VCaP (cell line): ENCODE measurements at regions not wholly inside any gene's neighbourhood (a gene's known extent, or its start where the extent isn't known, plus 50 kb on each side); places are given as distances from the start of the nearest gene placed in this dataset.

Source experiments
- H3K27ac ChIP-seq: fragments of 450-650 bp; 2 replicates; pipeline ENCODE4 v1.5.1; 2017
- TF ChIP-seq, protein P1 (sequence below): fragments of 450-650 bp; conservative IDR thresholded peaks from 2 replicates; pipeline ENCODE4 v1.5.1; 2017; ENCODE audit warnings: mild to moderate bottlenecking, moderate library complexity

DNA sequence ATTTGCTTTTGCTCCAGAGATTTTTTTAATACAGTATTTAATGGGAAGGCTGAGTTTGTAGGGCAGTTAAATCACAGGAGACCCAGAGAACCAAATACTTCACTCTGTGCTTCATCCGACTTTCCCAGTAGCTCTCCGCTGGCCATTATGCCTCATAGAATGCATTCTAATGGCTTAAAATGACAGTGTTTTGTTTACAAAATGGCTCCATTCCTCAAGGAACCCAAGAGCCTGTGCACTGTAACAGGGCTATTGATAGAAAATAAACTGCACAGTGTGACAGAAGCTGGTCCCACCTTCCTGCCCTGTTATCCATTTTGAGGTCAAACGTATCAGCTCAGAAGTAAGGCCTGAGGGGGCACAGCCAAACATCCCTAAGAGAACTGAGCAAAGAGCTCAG, 136.5 kb downstream of the RAP2A start:
- TF ChIP-seq, protein P1, sequence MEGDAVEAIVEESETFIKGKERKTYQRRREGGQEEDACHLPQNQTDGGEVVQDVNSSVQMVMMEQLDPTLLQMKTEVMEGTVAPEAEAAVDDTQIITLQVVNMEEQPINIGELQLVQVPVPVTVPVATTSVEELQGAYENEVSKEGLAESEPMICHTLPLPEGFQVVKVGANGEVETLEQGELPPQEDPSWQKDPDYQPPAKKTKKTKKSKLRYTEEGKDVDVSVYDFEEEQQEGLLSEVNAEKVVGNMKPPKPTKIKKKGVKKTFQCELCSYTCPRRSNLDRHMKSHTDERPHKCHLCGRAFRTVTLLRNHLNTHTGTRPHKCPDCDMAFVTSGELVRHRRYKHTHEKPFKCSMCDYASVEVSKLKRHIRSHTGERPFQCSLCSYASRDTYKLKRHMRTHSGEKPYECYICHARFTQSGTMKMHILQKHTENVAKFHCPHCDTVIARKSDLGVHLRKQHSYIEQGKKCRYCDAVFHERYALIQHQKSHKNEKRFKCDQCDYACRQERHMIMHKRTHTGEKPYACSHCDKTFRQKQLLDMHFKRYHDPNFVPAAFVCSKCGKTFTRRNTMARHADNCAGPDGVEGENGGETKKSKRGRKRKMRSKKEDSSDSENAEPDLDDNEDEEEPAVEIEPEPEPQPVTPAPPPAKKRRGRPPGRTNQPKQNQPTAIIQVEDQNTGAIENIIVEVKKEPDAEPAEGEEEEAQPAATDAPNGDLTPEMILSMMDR = no peak

DNA sequence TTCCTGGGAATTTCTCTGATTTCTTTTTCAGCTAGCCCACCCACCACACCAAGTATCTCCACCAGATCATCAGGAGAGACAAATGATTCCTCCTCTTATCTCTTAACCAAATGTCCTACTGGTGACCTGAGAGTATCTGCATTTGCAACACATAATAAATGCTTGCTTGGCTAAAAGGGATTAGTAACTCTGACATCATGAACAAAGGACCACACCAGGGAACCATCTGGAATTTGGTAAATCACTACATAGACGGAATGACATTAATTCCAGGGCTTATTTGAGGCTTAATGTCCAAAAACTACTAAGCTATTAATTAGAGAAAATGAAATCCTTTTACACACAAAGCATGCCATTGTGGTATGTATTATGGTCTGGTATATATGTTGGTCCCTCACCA, 139.0 kb downstream of the RAP2A start:
- TF ChIP-seq, protein P1 = no peak
- no peak overlapping the region for H3K27ac ChIP-seq

More for the DNA sequence above, 136.5 kb downstream of the RAP2A start:
- no peak overlapping the region for H3K27ac ChIP-seq

- H3K27ac ChIP-seq = no peak overlapping the region
- TF ChIP-seq, protein P1 = no peak
Measured at GRCh38 chr13:97574926-97575325, 141.0 kb downstream of the RAP2A start.

GRCh38 chr13:97577026-97577425, 143.1 kb downstream of the RAP2A start:
- no peak overlapping the region for H3K27ac ChIP-seq
- TF ChIP-seq, protein P1 = no peak

GRCh38 chr13:97582170-97582569, 148.2 kb downstream of the RAP2A start:
- TF ChIP-seq, protein P1 = no peak
- no peak overlapping the region for H3K27ac ChIP-seq

DNA sequence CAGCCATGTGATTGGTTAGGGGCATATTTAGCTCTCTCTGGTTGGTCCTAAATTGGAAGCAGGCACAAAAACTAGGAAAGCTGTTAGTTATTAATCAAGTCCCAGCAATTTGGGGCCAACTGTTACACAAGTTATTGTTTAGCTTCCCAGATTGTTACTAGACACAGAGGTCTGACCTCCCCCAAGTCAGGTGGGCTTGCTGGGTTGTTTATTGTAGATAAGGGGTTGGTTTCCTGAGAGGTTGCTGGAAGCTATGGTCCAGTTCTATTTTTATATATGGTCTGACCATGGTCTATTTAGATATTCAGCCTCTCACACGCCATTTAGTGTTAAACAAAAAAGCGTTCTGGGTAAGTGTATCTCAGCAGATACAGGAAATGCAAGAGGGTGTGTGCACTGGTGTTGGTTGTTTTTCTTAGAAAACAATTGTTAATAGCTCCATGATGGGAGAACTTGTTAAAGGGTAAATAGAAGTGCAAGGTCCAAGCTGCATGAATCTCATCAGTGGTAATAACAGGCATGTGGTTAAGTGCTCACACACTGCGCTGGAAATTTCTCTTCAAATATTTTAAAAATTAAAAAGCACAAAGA, 150.0 kb downstream of the RAP2A start:
- TF ChIP-seq, protein P1 = no peak
- no peak overlapping the region for H3K27ac ChIP-seq

- TF ChIP-seq, protein P1 = no peak
Measured at GRCh38 chr13:97586941-97587340, 153.0 kb downstream of the RAP2A start.

More at GRCh38 chr13:97586941-97587340, 153.0 kb downstream of the RAP2A start:
- no peak overlapping the region for H3K27ac ChIP-seq
